ENCODE measurements at regions not wholly inside any gene's neighbourhood (a gene's known extent, or its start where the extent isn't known, plus 50 kb on each side); places are given as distances from the start of the nearest gene placed in this dataset.

DNA sequence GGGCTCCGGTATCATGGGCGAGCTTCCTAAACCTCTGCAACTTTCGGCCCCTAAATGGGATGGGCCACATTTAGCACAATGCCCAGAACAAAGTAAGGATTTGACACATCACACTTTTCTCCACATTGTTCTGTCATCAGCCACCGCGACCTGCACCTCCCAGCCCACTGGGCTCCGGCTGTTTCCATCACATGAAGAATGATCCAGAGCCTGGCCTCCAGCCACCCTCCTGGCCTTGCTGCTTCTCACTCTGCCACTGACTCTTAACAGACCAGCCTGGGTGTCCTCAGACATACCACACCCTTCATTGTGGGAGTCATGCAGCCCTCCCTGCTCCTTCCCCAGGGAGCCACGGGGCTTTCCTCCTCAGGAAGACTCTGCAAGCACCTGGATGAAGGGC is 113.7 kb downstream of the IGLL1 start:
- TF ChIP-seq CTCF (IDR thresholded peaks at IDR 0.05; ENCODE audit: borderline replicate concordance, extremely low read depth, low read length, poor library complexity, severe bottlenecking) (no peak), EZH2 (IDR thresholded peaks at IDR 0.05; ENCODE audit: borderline replicate concordance, low read depth, low read length, severe bottlenecking) (no peak)

Measured in DND-41 (cell line).